HG03135 (cell line): ENCODE measurements at regions not wholly inside any gene's neighbourhood (a gene's known extent, or its start where the extent isn't known, plus 50 kb on each side); places are given as distances from the start of the nearest gene placed in this dataset.
"Not testable (repeated sequence)": the region's sequence is repeated elsewhere in the genome, so short reads cannot be mapped to it uniquely, and the experiment has no call there.

Experiments used
- ATAC-seq: cut with Tn5 transposase; IDR thresholded peaks from one replicate; pipeline ENCODE4 v1.9.1; 2021; ENCODE audit warnings: mild to moderate bottlenecking, moderate library complexity; ENCODE audit not compliant: unreplicated experiment

GRCh38 chr11:110514967-110515366 lies 85.2 kb downstream of the FDX1 start:
- no peak for ATAC-seq

- ATAC-seq = not testable (repeated sequence)
These were observed 87.6 kb downstream of the FDX1 start for GRCh38 chr11:110517381-110517780.

- ATAC-seq = no peak
These were observed 89.2 kb downstream of the FDX1 start for GRCh38 chr11:110518809-110519514.

- ATAC-seq = no peak
These were observed 90.0 kb downstream of the FDX1 start for GRCh38 chr11:110519796-110520195.

GRCh38 chr11:110522471-110522870 lies 92.7 kb downstream of the FDX1 start:
- ATAC-seq = no peak

GRCh38 chr11:110524238-110524637 lies 94.5 kb downstream of the FDX1 start:
- ATAC-seq = no peak

GRCh38 chr11:110525883-110526282 lies 96.1 kb downstream of the FDX1 start:
- ATAC-seq = peak; percentile 91

- ATAC-seq = peak; percentile 65
These were observed 96.6 kb downstream of the FDX1 start for GRCh38 chr11:110526323-110526722.
